Esophagus mucosa (tissue), 1 donor: ENCODE measurements at regions not wholly inside any gene's neighbourhood (a gene's known extent, or its start where the extent isn't known, plus 50 kb on each side); places are given as distances from the start of the nearest gene placed in this dataset.
"Not testable (repeated sequence)": the region's sequence is repeated elsewhere in the genome, so short reads cannot be mapped to it uniquely, and the experiment has no call there.

Experiments
- ATAC-seq: fragments of 200-7000 bp; cut with Tn5 transposase; one replicate; pipeline ENCODE4 v1.9.1; 2020
- donor health status: DM: yes; HTN: yes; CAD: no.

GRCh38 chr12:75756111-75756510 is 244.7 kb upstream of the KRR1 start:
- no peak for ATAC-seq

- no peak for ATAC-seq
These were observed 243.3 kb upstream of the KRR1 start for GRCh38 chr12:75754698-75755097.

GRCh38 chr12:75754141-75754540 is 242.7 kb upstream of the KRR1 start:
- ATAC-seq, result no peak

GRCh38 chr12:75751769-75752471 is 240.5 kb upstream of the KRR1 start:
- no peak for ATAC-seq

- no peak for ATAC-seq
These were observed 239.4 kb upstream of the KRR1 start for GRCh38 chr12:75750716-75751306.

- ATAC-seq, result not testable (repeated sequence)
These were observed 237.6 kb upstream of the KRR1 start for GRCh38 chr12:75748990-75749389.

GRCh38 chr12:75748136-75748535 is 236.7 kb upstream of the KRR1 start:
- no peak for ATAC-seq

GRCh38 chr12:75747572-75748021 is 236.2 kb upstream of the KRR1 start:
- peak; percentile 81 for ATAC-seq

- no peak for ATAC-seq
These were observed 235.2 kb upstream of the KRR1 start for GRCh38 chr12:75746621-75747020.

- no peak for ATAC-seq
These were observed 233.3 kb upstream of the KRR1 start for GRCh38 chr12:75744607-75745256.

GRCh38 chr12:75742961-75743360 is 231.6 kb upstream of the KRR1 start:
- ATAC-seq, result no peak

- no peak for ATAC-seq
These were observed 230.6 kb upstream of the KRR1 start for GRCh38 chr12:75742048-75742447.

GRCh38 chr12:75739912-75740311 is 228.5 kb upstream of the KRR1 start:
- ATAC-seq, result no peak

GRCh38 chr12:75739098-75739497 is 227.7 kb upstream of the KRR1 start:
- not testable (repeated sequence) for ATAC-seq

GRCh38 chr12:75738486-75738885 is 227.1 kb upstream of the KRR1 start:
- ATAC-seq, result peak; percentile 45

GRCh38 chr12:75735853-75736252 is 224.4 kb upstream of the KRR1 start:
- peak; percentile 72 for ATAC-seq

GRCh38 chr12:75728826-75729225 is 217.4 kb upstream of the KRR1 start:
- no peak for ATAC-seq

- ATAC-seq, result no peak
These were observed 216.2 kb upstream of the KRR1 start for GRCh38 chr12:75727577-75727976.

GRCh38 chr12:75725521-75726111 is 214.2 kb upstream of the KRR1 start:
- peak; percentile 78 for ATAC-seq

- no peak for ATAC-seq
These were observed 213.5 kb upstream of the KRR1 start for GRCh38 chr12:75724928-75725312.

GRCh38 chr12:75724307-75724927 is 213.0 kb upstream of the KRR1 start:
- ATAC-seq, result no peak

- peak; percentile 75 for ATAC-seq
These were observed 211.3 kb upstream of the KRR1 start for GRCh38 chr12:75722714-75723200.

GRCh38 chr12:75721796-75722195 is 210.4 kb upstream of the KRR1 start:
- ATAC-seq, result no peak
